Loucy (cell line): ENCODE measurements at regions not wholly inside any gene's neighbourhood (a gene's known extent, or its start where the extent isn't known, plus 50 kb on each side); places are given as distances from the start of the nearest gene placed in this dataset.

Experiments used
- H2AFZ ChIP-seq: fragments of 200-600 bp; sonication (generic); 2 replicates; pipeline ENCODE4 v1.6.0; 2016; ENCODE audit warnings: antibody characterized with exemption, mild to moderate bottlenecking, low read length, moderate library complexity
- H3F3A ChIP-seq: fragments of 200-600 bp; 2 replicates; pipeline ENCODE4 v1.6.0; 2016; ENCODE audit warnings: antibody characterized with exemption, low read depth, mild to moderate bottlenecking
- H3K27me3 ChIP-seq: fragments of 200-600 bp; sonication (generic); 2 replicates; pipeline ENCODE4 v1.6.1; 2014; ENCODE audit warnings: low read length, mild to moderate bottlenecking; ENCODE audit not compliant: insufficient read depth, poor library complexity, severe bottlenecking
- H3K36me3 ChIP-seq: fragments of 200-600 bp; sonication (generic); 2 replicates; pipeline ENCODE4 v1.6.1; 2016; ENCODE audit warnings: low read length; ENCODE audit not compliant: insufficient read depth
- H3K4me1 ChIP-seq: fragments of 200-600 bp; sonication (generic); 2 replicates; pipeline ENCODE4 v1.5.1; 2014; ENCODE audit warnings: low read length, mild to moderate bottlenecking; ENCODE audit not compliant: insufficient read depth, poor library complexity, severe bottlenecking
- H3K4me2 ChIP-seq: fragments of 200-600 bp; sonication (generic); 2 replicates; pipeline ENCODE4 v1.6.0; 2014; ENCODE audit warnings: antibody characterized with exemption, low read length, low read depth, mild to moderate bottlenecking; ENCODE audit not compliant: poor library complexity, severe bottlenecking
- H3K4me3 ChIP-seq: fragments of 200-600 bp; sonication (generic); 2 replicates; pipeline ENCODE4 v1.5.1; 2014; ENCODE audit warnings: low read length, mild to moderate bottlenecking, mixed read lengths; ENCODE audit not compliant: poor library complexity, severe bottlenecking
- H3K79me2 ChIP-seq: fragments of 200-600 bp; sonication (generic); 2 replicates; pipeline ENCODE4 v1.6.1; 2014; ENCODE audit warnings: low read length; ENCODE audit not compliant: insufficient read depth
- H3K9ac ChIP-seq: fragments of 200-600 bp; sonication (generic); 2 replicates; pipeline ENCODE4 v1.6.0; 2014; ENCODE audit warnings: mild to moderate bottlenecking, low read depth, low read length, moderate library complexity; ENCODE audit not compliant: poor library complexity, severe bottlenecking
- H3K9me2 ChIP-seq: fragments of 200-600 bp; sonication (generic); replicated peaks from 2 replicates; pipeline ENCODE4 v1.6.1; 2016; ENCODE audit warnings: low read depth, low read length, mixed read lengths
- H3K9me3 ChIP-seq: fragments of 200-600 bp; sonication (generic); 2 replicates; pipeline ENCODE4 v1.6.1; 2014; ENCODE audit warnings: mild to moderate bottlenecking, antibody characterized with exemption, low read length, low read depth; ENCODE audit not compliant: insufficient read depth
- H4K20me1 ChIP-seq: fragments of 200-600 bp; sonication (generic); 2 replicates; pipeline ENCODE4 v1.6.0; 2014; ENCODE audit warnings: antibody characterized with exemption, low read length, mild to moderate bottlenecking; ENCODE audit not compliant: insufficient read depth, poor library complexity, severe bottlenecking
- EZH2phosphoT487 ChIP-seq: fragments of 200-600 bp; IDR thresholded peaks from 2 replicates; pipeline ENCODE4 v1.6.1; 2018; ENCODE audit warnings: antibody characterized with exemption, mild to moderate bottlenecking, moderate library complexity, borderline replicate concordance
- TF ChIP-seq, protein P1 (sequence below): fragments of 200-600 bp; sonication (generic); conservative IDR thresholded peaks from 2 replicates; pipeline ENCODE4 v1.5.1; 2014; ENCODE audit warnings: mild to moderate bottlenecking, antibody characterized with exemption, low read length

DNA sequence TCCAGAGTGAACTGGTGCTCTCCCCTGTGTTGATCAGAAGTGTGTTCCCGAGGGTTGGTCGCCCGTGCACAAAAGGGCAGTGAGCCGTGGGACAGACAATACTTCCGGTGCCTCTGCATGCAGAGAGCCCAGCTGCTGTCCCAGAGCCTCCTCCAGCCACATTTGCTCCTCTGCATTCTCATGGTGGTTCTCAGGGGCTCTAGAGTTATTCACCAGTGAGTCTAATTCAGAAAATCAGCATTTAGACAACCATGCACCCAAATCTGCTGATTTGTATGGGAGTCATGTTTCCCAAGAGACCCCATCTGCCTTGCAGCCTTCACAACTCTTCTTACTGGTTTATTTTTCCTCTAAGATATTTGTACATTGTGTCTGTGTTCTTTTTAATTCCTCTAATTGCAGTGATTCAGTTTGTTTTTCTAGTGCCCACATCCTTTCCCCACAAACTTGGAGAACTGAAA is 107.0 kb upstream of the SPRED1 start:
- H2AFZ ChIP-seq = no peak overlapping the region

DNA sequence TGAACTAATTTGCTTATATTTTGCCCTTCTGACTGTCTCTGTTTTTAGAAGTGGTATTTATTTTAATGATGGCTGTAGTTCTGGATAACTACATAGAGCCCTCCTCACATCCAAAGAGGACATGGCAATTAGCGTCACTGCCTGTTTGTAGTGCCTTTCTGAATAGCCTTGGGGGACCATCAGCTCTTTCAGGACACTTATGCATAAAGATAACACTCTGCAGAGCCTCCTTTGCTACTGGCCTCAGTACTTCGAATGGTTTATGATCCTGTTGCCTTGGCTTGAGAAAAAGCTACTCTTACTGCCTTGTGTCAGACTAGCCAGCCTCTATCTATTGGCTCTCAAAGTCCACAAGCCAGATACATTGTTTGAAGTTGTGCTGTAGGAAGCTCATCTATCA is 105.4 kb upstream of the SPRED1 start:
- Histone ChIP-seq H3K4me3 (no peak overlapping the region), H3K79me2 (no peaks in the 10 kb centered on the region), H3K4me2 (no peak overlapping the region), H3K4me1 (no peaks in the 10 kb centered on the region), H3K27me3 (no peaks in the 10 kb centered on the region), H3K36me3 (no peaks in the 10 kb centered on the region), H3F3A (no peaks in the 10 kb centered on the region), H3K9me3 (peaks cover 9% of the 10 kb centered on the region; the same call in 1 of the 2 replicates), H3K9ac (no peak overlapping the region), H4K20me1 (no peaks in the 10 kb centered on the region), H3K9me2 (no peaks in the 10 kb centered on the region), H2AFZ (no peak overlapping the region)
- TF ChIP-seq, protein P1, sequence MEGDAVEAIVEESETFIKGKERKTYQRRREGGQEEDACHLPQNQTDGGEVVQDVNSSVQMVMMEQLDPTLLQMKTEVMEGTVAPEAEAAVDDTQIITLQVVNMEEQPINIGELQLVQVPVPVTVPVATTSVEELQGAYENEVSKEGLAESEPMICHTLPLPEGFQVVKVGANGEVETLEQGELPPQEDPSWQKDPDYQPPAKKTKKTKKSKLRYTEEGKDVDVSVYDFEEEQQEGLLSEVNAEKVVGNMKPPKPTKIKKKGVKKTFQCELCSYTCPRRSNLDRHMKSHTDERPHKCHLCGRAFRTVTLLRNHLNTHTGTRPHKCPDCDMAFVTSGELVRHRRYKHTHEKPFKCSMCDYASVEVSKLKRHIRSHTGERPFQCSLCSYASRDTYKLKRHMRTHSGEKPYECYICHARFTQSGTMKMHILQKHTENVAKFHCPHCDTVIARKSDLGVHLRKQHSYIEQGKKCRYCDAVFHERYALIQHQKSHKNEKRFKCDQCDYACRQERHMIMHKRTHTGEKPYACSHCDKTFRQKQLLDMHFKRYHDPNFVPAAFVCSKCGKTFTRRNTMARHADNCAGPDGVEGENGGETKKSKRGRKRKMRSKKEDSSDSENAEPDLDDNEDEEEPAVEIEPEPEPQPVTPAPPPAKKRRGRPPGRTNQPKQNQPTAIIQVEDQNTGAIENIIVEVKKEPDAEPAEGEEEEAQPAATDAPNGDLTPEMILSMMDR = no peak

More for the DNA sequence above, 107.0 kb upstream of the SPRED1 start:
- H3K4me3 ChIP-seq = no peak overlapping the region
- H3K4me2 ChIP-seq = no peak overlapping the region
- H3K36me3 ChIP-seq = no peaks in the 10 kb centered on the region
- no peaks in the 10 kb centered on the region for H3K4me1 ChIP-seq
- no peak overlapping the region for H3K9ac ChIP-seq
- no peaks in the 10 kb centered on the region for H4K20me1 ChIP-seq
- H3K9me3 ChIP-seq = peaks cover 8% of the 10 kb centered on the region; the same call in 1 of the 2 replicates
- no peaks in the 10 kb centered on the region for H3F3A ChIP-seq
- TF ChIP-seq, protein P1 = no peak
- no peak for TF ChIP-seq EZH2phosphoT487
- no peaks in the 10 kb centered on the region for H3K79me2 ChIP-seq
- H3K27me3 ChIP-seq = no peaks in the 10 kb centered on the region
- H3K9me2 ChIP-seq = no peaks in the 10 kb centered on the region

DNA sequence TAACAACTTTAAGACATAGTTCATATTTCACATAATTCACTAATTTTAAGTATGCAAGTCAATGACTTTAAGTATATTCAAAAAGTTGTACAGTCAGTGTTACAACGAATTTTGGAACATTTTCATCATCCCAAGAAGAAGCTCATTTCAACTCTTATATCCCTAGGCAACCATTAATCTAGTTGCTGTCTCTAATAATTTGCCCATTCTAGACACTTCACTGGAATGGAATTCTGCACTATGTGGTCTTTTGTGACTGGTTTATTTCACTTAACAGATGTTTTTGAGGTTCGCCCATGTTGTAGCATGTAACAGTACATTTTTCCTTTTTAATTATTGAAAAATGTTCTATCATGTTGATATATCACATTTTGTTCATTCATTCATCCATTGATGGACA is 104.2 kb upstream of the SPRED1 start:
- H3F3A ChIP-seq = no peaks in the 10 kb centered on the region
- H2AFZ ChIP-seq = no peak overlapping the region
- H3K4me1 ChIP-seq = no peaks in the 10 kb centered on the region
- no peak overlapping the region for H3K4me2 ChIP-seq
- H3K9me2 ChIP-seq = no peaks in the 10 kb centered on the region
- no peaks in the 10 kb centered on the region for H3K79me2 ChIP-seq
- TF ChIP-seq, protein P1 = no peak
- TF ChIP-seq EZH2phosphoT487 = no peak
- peaks cover 9% of the 10 kb centered on the region for H3K9me3 ChIP-seq
- no peaks in the 10 kb centered on the region for H3K36me3 ChIP-seq
- no peaks in the 10 kb centered on the region for H4K20me1 ChIP-seq
- no peaks in the 10 kb centered on the region for H3K27me3 ChIP-seq
- H3K9ac ChIP-seq = no peak overlapping the region
- H3K4me3 ChIP-seq = no peak overlapping the region
